Calu3 (cell line): ENCODE measurements at regions not wholly inside any gene's neighbourhood (a gene's known extent, or its start where the extent isn't known, plus 50 kb on each side); places are given as distances from the start of the nearest gene placed in this dataset.

ENCODE experiments used
- BruUV-seq: library from RNA; stranded (reverse); fragments of 400-500 nt; replicated peaks from 2 replicates; lab custom pipeline; 2021; lab: Mats Ljungman, UMichigan
- CTCF ChIA-PET: fragments of 300-600 bp; sonication (Branson Sonifier 250); formaldehyde crosslinking; loops from one replicate; lab custom pipeline; 2022; ENCODE audit warnings: antibody characterized with exemption; lab: Charles Lee
- DNase-seq: peaks from one replicate; pipeline ENCODE4 v3.0.0; 2022
- H3K27ac Mint-ChIP-seq: one replicate; pipeline ENCODE4 v1.8.0; 2022; ENCODE audit warnings: mixed read lengths; ENCODE audit not compliant: unreplicated experiment
- H3K27me3 Mint-ChIP-seq: one replicate; pipeline ENCODE4 v1.8.0; 2022; ENCODE audit warnings: mixed read lengths; ENCODE audit not compliant: unreplicated experiment
- H3K36me3 Mint-ChIP-seq: one replicate; pipeline ENCODE4 v1.8.0; 2022; ENCODE audit warnings: mild to moderate bottlenecking, moderate library complexity, mixed read lengths; ENCODE audit not compliant: insufficient read depth, unreplicated experiment
- H3K4me1 Mint-ChIP-seq: one replicate; pipeline ENCODE4 v1.8.0; 2022; ENCODE audit warnings: mild to moderate bottlenecking, low read depth, mixed read lengths; ENCODE audit not compliant: unreplicated experiment
- H3K4me3 Mint-ChIP-seq: one replicate; pipeline ENCODE4 v1.8.0; 2022; ENCODE audit warnings: mild to moderate bottlenecking, low read depth, moderate library complexity, mixed read lengths; ENCODE audit not compliant: unreplicated experiment
- H3K9me3 Mint-ChIP-seq: one replicate; pipeline ENCODE4 v1.8.0; 2022; ENCODE audit warnings: low read depth, mixed read lengths; ENCODE audit not compliant: unreplicated experiment
- intact Hi-C: fragments of 100-400 bp; cut with micrococcal nuclease; formaldehyde crosslinking; loops from one replicate; pipeline ENCODE4 v1.10.0; 2022; ENCODE audit not compliant: unreplicated experiment
- TF ChIP-seq, protein P1 (sequence below): fragments of 200-600 bp; IDR thresholded peaks from one replicate; pipeline ENCODE4 v1.8.0; 2022; ENCODE audit warnings: antibody characterized with exemption; ENCODE audit not compliant: unreplicated experiment

DNA sequence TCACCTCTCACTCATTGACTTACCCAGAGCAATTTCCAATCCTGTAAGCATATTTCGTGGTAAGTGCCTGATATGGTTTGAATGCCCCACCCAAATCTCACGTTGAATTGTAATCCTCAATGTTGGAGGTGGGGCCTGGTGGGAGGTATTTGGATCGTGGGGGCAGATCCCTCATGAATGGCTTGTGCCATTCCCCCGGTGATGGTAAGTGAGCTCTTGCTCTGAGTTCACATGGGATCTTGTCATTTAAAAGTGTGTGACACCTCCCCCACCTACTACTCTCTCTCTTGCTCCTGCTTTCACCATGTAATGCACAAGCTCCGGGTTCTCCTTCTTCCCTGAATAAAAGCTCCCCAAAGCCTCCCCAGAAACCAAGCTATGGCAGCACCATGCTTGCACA, 1165.5 kb downstream of the CDH12 start:
- no peaks in the 10 kb centered on the region for H3K9me3 Mint-ChIP-seq
- H3K4me3 Mint-ChIP-seq, result no peak overlapping the region
- BruUV-seq, result no TSS peak
- no peak overlapping the region for H3K27ac Mint-ChIP-seq
- intact Hi-C loops, result no loop called here
- no peaks in the 10 kb centered on the region for H3K4me1 Mint-ChIP-seq
- H3K36me3 Mint-ChIP-seq, result no peaks in the 10 kb centered on the region
- H3K27me3 Mint-ChIP-seq, result no peaks in the 10 kb centered on the region
- TF ChIP-seq, protein P1, sequence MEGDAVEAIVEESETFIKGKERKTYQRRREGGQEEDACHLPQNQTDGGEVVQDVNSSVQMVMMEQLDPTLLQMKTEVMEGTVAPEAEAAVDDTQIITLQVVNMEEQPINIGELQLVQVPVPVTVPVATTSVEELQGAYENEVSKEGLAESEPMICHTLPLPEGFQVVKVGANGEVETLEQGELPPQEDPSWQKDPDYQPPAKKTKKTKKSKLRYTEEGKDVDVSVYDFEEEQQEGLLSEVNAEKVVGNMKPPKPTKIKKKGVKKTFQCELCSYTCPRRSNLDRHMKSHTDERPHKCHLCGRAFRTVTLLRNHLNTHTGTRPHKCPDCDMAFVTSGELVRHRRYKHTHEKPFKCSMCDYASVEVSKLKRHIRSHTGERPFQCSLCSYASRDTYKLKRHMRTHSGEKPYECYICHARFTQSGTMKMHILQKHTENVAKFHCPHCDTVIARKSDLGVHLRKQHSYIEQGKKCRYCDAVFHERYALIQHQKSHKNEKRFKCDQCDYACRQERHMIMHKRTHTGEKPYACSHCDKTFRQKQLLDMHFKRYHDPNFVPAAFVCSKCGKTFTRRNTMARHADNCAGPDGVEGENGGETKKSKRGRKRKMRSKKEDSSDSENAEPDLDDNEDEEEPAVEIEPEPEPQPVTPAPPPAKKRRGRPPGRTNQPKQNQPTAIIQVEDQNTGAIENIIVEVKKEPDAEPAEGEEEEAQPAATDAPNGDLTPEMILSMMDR, result no peak
- no peak for DNase-seq
- CTCF ChIA-PET, result interaction anchor here (0.6 kb wide), 1 partner anchor 1402 kb away, joined by 3 read pairs; no protein-coding TSS in a partner anchor

DNA sequence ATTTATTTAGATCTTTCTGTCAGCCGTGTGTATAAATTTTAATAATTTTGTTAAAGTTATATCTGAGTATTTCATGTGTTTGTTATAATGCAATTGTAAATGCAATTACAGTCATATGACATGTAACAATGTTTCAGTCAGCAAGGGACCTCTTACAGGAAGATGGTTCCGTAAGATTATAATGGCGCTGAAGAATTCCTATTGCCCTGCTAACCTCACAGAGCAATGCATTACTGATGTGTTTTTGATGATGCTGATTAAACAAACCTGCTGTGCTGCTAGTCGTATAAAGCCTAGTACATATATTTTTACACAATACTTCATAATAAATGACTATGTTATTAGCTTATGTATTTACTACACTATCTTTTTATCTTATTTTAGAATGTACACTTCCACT, 1166.4 kb downstream of the CDH12 start:
- H3K4me1 Mint-ChIP-seq, result no peaks in the 10 kb centered on the region
- no peak for DNase-seq
- H3K27me3 Mint-ChIP-seq, result no peaks in the 10 kb centered on the region
- intact Hi-C loops, result no loop called here
- CTCF ChIA-PET, result no interaction called here
- H3K27ac Mint-ChIP-seq, result no peak overlapping the region
- TF ChIP-seq, protein P1, result no peak
- H3K4me3 Mint-ChIP-seq, result no peak overlapping the region
- no peaks in the 10 kb centered on the region for H3K36me3 Mint-ChIP-seq
- BruUV-seq, result no TSS peak
- H3K9me3 Mint-ChIP-seq, result no peaks in the 10 kb centered on the region

GRCh38 chr5:21685522-21685921, 1167.6 kb downstream of the CDH12 start:
- Mint-ChIP-seq H3K4me3 (no peak overlapping the region), H3K9me3 (no peaks in the 10 kb centered on the region), H3K4me1 (no peaks in the 10 kb centered on the region), H3K27ac (no peak overlapping the region), H3K36me3 (no peaks in the 10 kb centered on the region), H3K27me3 (no peaks in the 10 kb centered on the region)
- no TSS peak for BruUV-seq
- no peak for DNase-seq
- TF ChIP-seq, protein P1, result no peak
- intact Hi-C loops, result no loop called here
- CTCF ChIA-PET, result interaction anchor here (0.6 kb wide), 1 partner anchor 1683 kb away, joined by 7 read pairs; no protein-coding TSS in a partner anchor

DNA sequence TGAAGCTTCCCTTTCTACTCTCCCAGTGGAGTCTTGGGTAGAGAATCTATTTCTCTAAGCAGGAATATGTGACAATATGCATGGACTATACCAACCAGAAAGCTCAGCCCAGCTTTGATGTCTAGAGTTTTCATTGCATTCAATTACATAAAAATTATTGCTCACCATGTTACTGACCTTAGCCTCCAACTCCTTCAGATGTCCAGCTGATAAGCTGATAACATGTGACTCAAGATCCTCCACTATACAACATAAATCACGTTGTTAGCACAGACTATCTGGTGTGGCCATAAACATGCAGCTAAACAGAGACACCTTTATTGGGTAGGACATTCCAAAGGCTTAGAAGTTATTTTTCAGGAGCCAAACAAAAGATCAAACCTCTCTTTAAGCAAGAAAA, 1168.2 kb downstream of the CDH12 start:
- CTCF ChIA-PET, result no interaction called here
- Mint-ChIP-seq H3K27ac (no peak overlapping the region), H3K27me3 (no peaks in the 10 kb centered on the region), H3K9me3 (no peaks in the 10 kb centered on the region), H3K4me3 (no peak overlapping the region), H3K4me1 (no peaks in the 10 kb centered on the region), H3K36me3 (no peaks in the 10 kb centered on the region)
- no TSS peak for BruUV-seq
- TF ChIP-seq, protein P1, result no peak
- no peak for DNase-seq
- intact Hi-C loops, result no loop called here
